ENCODE measurements at regions not wholly inside any gene's neighbourhood (a gene's known extent, or its start where the extent isn't known, plus 50 kb on each side); places are given as distances from the start of the nearest gene placed in this dataset.

DNA sequence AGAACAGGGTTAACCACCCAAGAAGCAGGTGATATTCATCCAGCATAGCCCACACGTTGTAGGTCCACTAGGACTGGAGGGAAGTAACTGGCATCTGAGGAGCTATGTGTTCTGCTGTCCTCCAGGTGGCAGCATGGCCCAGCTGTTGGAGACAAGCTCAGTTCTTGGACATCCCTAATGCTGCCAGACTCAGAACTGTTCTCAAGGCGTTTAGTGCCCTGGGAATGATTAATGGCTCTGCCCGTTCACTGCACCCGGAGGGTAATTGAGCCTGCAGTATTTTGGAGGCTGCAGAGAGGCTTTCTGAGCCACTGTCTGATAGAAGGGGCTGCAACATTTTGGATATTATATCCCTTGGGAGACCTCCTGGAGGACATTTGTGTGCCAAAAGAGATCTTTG is 521.3 kb upstream of the SEMA6D start:
- no peaks in the 10 kb centered on the region for H3K36me3 ChIP-seq
- no peaks in the 10 kb centered on the region for H3K4me1 ChIP-seq (ENCODE audit: insufficient read depth)
- TF ChIP-seq, protein P1, sequence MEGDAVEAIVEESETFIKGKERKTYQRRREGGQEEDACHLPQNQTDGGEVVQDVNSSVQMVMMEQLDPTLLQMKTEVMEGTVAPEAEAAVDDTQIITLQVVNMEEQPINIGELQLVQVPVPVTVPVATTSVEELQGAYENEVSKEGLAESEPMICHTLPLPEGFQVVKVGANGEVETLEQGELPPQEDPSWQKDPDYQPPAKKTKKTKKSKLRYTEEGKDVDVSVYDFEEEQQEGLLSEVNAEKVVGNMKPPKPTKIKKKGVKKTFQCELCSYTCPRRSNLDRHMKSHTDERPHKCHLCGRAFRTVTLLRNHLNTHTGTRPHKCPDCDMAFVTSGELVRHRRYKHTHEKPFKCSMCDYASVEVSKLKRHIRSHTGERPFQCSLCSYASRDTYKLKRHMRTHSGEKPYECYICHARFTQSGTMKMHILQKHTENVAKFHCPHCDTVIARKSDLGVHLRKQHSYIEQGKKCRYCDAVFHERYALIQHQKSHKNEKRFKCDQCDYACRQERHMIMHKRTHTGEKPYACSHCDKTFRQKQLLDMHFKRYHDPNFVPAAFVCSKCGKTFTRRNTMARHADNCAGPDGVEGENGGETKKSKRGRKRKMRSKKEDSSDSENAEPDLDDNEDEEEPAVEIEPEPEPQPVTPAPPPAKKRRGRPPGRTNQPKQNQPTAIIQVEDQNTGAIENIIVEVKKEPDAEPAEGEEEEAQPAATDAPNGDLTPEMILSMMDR (IDR thresholded peaks at IDR 0.05) = peak; percentile 52 to 85 (median 73)
- TF ChIP-seq EP300 (IDR thresholded peaks at IDR 0.05) = no peak
- WGBS, 3 donors = 0 to 3% (median 3%) methylated on average over 4 of the region's 4 CpGs
- no peak overlapping the region for H3K4me3 ChIP-seq
- no peaks in the 10 kb centered on the region for H3K9me3 ChIP-seq
- H3K27me3 ChIP-seq = no peaks in the 10 kb centered on the region
- DNase-seq = peak; percentile 77 to 87 (median 81)
- H3K27ac ChIP-seq = no peak overlapping the region
- intact Hi-C loops (cut with DNase I) = loop anchor here in 2 of 4 donors (5.0 to 10.0 kb wide), 3 partner anchors 791 to 1059 kb away; no protein-coding TSS in a partner anchor

DNA sequence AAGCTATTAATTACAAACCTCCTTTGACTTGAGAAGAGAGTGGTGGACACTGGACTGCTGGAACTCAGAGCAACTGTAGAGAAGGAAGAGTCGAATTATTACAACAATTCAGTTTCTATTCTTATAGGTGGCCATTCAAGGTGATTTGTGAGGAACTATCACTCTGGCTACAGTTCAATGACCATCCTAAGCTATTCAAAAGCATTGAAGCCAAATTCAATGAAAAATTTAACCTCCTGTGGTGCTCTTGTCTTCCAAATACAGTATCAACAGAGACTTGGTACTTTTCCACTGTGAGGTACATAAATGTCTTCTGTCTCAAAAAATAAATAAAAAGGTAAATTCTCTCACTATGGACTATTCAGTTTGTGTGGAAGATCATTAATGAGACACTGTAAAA is 513.3 kb upstream of the SEMA6D start:
- H3K4me1 ChIP-seq (ENCODE audit: insufficient read depth) = no peaks in the 10 kb centered on the region
- WGBS, 3 donors = 74 to 82% (median 74%) methylated on average over 1 of the region's 1 CpG
- H3K36me3 ChIP-seq = no peaks in the 10 kb centered on the region
- TF ChIP-seq, protein P1 (IDR thresholded peaks at IDR 0.05) = no peak
- no peak for TF ChIP-seq EP300 (IDR thresholded peaks at IDR 0.05)
- TF ChIP-seq POLR2A (IDR thresholded peaks at IDR 0.05) = no peak
- H3K9me3 ChIP-seq = no peaks in the 10 kb centered on the region
- DNase-seq = no peak
- intact Hi-C loops (cut with DNase I) = loop anchor here in 1 of 4 donors (5.0 kb wide), 1 partner anchor 633 kb away; no protein-coding TSS in a partner anchor
- no peak overlapping the region for H3K27ac ChIP-seq
- H3K27me3 ChIP-seq = no peaks in the 10 kb centered on the region
- no peak overlapping the region for H3K4me3 ChIP-seq

DNA sequence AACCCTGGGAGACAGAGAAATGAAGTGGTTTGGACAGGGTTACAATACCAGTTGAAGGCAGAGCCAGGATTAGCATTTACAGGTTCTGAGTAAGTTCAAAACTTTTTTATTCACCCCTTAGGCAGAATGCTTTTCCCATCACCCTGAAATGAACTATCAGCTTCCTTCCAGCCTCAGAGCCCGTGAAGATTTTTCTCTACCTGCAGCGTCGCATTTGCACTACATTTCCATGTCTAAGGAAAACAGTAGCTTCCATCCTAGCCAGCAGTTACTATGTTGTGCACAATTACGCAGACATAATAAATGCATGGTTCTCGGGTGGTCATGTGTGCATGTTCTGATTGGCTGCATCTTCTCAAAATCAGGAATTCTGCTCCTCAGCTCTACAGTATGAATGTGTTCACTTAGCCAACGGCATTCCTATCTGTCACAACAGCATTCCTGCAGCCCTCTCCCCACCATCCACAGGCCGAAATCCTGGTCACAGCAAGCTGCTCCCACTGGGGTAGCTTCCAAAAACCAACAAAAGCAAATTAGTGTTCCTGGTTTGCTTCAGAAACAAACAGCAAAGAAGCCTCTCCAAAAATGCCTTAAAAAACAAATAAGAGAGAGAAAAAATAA is 510.8 kb upstream of the SEMA6D start:
- Histone ChIP-seq H3K4me3 (no peak overlapping the region), H3K4me1 (ENCODE audit: insufficient read depth) (no peaks in the 10 kb centered on the region), H3K27me3 (no peaks in the 10 kb centered on the region), H3K9me3 (no peaks in the 10 kb centered on the region), H3K36me3 (no peaks in the 10 kb centered on the region), H3K27ac (no peak overlapping the region)
- no peak for DNase-seq
- WGBS, 3 donors = 36 to 52% (median 40%) methylated on average over 7 of the region's 7 CpGs
- intact Hi-C loops (cut with DNase I) = no loop called here
- TF ChIP-seq POLR2A (IDR thresholded peaks at IDR 0.05) (no peak), EP300 (IDR thresholded peaks at IDR 0.05) (no peak)
- TF ChIP-seq, protein P1 (IDR thresholded peaks at IDR 0.05) = no peak

DNA sequence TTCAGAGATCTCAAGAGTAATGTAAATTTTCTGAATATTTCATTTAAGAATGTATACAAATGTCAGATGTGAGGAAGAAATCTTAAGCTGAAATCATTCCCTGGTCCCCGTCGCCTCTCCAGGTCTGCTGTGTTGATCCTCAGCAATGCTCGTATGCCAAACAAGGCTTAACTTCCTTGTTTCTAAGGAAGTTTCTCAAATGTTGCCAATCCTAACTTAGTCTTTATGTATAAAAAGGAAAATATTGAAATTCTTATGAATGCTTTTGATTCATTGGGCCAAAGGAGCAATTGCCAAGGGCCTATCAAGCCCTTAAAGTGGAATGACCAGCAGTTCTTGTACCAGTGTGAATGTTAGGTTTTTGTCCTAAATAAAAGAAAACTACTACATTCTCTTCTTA is 507.7 kb upstream of the SEMA6D start:
- no peaks in the 10 kb centered on the region for H3K36me3 ChIP-seq
- no peak for TF ChIP-seq POLR2A (IDR thresholded peaks at IDR 0.05)
- no peak for TF ChIP-seq EP300 (IDR thresholded peaks at IDR 0.05)
- TF ChIP-seq, protein P1 (IDR thresholded peaks at IDR 0.05) = no peak
- no peaks in the 10 kb centered on the region for H3K4me1 ChIP-seq (ENCODE audit: insufficient read depth)
- 82 to 91% (median 89%) methylated on average over 3 of the region's 3 CpGs for WGBS, 3 donors
- intact Hi-C loops (cut with DNase I) = no loop called here
- no peak overlapping the region for H3K4me3 ChIP-seq
- no peak for DNase-seq
- H3K9me3 ChIP-seq = no peaks in the 10 kb centered on the region
- H3K27me3 ChIP-seq = no peaks in the 10 kb centered on the region
- H3K27ac ChIP-seq = no peak overlapping the region
